RWPE2 (cell line): ENCODE measurements at regions not wholly inside any gene's neighbourhood (a gene's known extent, or its start where the extent isn't known, plus 50 kb on each side); places are given as distances from the start of the nearest gene placed in this dataset.

Experiments
- ATAC-seq: fragments of 200-7000 bp; cut with Tn5 transposase; 3 replicates; pipeline ENCODE4 v1.9.1; 2021; ENCODE audit warnings: low read depth
- DNase-seq: peaks from one replicate; pipeline ENCODE4 v3.0.0-alpha.2; 2020; ENCODE audit warnings: low spot score
- H3K27ac ChIP-seq: fragments of 450-650 bp; 2 replicates; pipeline ENCODE4 v1.5.1; 2017; ENCODE audit warnings: mild to moderate bottlenecking; ENCODE audit not compliant: poor library complexity, severe bottlenecking
- H3K27me3 ChIP-seq: fragments of 250-450 bp; sonication (Bioruptor Pico); 2 replicates; pipeline ENCODE4 v1.5.1; 2021; ENCODE audit warnings: mild to moderate bottlenecking, moderate library complexity; ENCODE audit not compliant: insufficient read depth, poor library complexity, severe bottlenecking
- H3K36me3 ChIP-seq: fragments of 250-450 bp; sonication (Bioruptor Pico); 2 replicates; pipeline ENCODE4 v1.5.1; 2020; ENCODE audit warnings: low read depth, mild to moderate bottlenecking, moderate library complexity
- H3K4me1 ChIP-seq: fragments of 250-450 bp; sonication (Bioruptor Pico); 2 replicates; pipeline ENCODE4 v1.5.1; 2021; ENCODE audit warnings: mild to moderate bottlenecking, moderate library complexity; ENCODE audit not compliant: insufficient read depth, poor library complexity, severe bottlenecking
- H3K4me3 ChIP-seq: fragments of 250-450 bp; sonication (Bioruptor Pico); 2 replicates; pipeline ENCODE4 v1.5.1; 2021; ENCODE audit warnings: mild to moderate bottlenecking, moderate library complexity; ENCODE audit not compliant: severe bottlenecking
- H3K9me3 ChIP-seq: fragments of 250-450 bp; sonication (Bioruptor Pico); 2 replicates; pipeline ENCODE4 v1.5.1; 2021; ENCODE audit warnings: mild to moderate bottlenecking, moderate library complexity; ENCODE audit not compliant: severe bottlenecking
- CTCF ChIP-seq: fragments of 450-650 bp; IDR thresholded peaks from one replicate; pipeline ENCODE4 v1.5.1; 2017; ENCODE audit warnings: mild to moderate bottlenecking, moderate library complexity; ENCODE audit not compliant: poor library complexity, severe bottlenecking

DNA sequence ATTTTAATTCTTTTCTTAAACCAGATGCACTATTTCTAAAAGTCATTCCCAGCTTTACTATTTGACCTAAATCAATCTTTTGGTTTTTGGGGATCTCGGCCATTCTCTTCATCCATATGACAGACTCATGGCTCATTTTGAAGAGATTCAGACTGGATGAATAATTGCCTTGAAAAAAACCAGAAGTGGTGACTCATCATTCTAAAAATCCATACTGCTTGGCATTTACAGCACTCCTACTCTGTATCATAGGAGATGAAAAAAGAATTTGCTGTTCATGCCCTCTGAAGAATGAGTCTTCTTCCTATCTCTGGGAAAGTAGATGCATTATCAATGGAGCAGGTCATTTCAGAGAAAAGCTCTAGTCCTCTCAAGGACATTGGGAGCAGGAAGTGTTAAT lies 220.5 kb upstream of the RPS6KA3 start:
- Histone ChIP-seq H3K27me3 (no peaks in the 10 kb centered on the region), H3K9me3 (no peaks in the 10 kb centered on the region), H3K27ac (no peak overlapping the region), H3K36me3 (no peaks in the 10 kb centered on the region), H3K4me1 (no peaks in the 10 kb centered on the region), H3K4me3 (no peak overlapping the region)
- no peak for DNase-seq
- ATAC-seq: peak; percentile 65; the same call in 2 of the 3 replicates
- TF ChIP-seq CTCF: no peak

DNA sequence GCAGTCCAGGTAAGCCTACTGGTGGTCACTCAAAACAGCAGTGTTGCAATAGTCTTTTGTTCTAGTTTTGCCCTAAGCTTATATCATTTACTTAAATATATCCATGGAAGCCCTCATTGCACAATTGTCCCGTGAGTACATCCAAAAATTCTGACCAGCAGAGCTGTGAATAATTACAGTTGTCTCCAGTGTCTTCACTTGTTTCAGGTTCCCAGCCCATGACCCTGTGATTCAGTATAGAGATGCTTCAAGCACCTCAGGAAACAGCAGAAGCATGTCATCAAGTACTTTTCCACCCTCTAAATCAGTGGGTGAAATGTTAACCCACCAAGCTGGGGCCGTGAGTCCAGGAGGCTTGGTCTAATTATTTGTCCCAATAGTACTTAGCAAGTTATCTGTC lies 214.9 kb upstream of the RPS6KA3 start:
- no peak for ATAC-seq
- H3K27me3 ChIP-seq: no peaks in the 10 kb centered on the region

DNA sequence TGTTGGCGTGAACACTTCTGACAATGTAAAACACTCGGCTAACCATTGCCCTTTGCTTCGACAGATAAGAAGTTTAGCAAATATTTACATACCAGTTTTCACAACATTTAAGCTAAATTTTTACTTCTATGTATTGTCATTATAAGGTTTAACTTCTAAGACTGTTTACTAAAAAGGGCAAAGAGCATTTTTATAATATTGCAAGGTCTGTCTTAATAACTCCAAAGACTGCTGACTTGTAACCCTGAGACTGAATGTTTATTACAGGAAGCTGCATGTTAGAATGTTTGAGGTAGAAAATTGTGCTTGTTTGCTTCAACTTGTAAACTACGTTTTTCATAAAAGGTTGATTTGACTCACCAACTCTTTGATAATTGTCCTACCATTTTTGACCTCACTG lies 213.2 kb upstream of the RPS6KA3 start:
- ATAC-seq: no peak
- Histone ChIP-seq H3K4me1 (no peaks in the 10 kb centered on the region), H3K36me3 (no peaks in the 10 kb centered on the region), H3K27me3 (no peaks in the 10 kb centered on the region), H3K9me3 (no peaks in the 10 kb centered on the region), H3K4me3 (no peak overlapping the region), H3K27ac (no peak overlapping the region)
- DNase-seq: no peak
- TF ChIP-seq CTCF: no peak

More for the DNA sequence above, 214.9 kb upstream of the RPS6KA3 start:
- H3K36me3 ChIP-seq: no peaks in the 10 kb centered on the region
- H3K9me3 ChIP-seq: no peaks in the 10 kb centered on the region
- DNase-seq: no peak
- no peak overlapping the region for H3K27ac ChIP-seq
- H3K4me1 ChIP-seq: no peaks in the 10 kb centered on the region
- TF ChIP-seq CTCF: no peak
- no peak overlapping the region for H3K4me3 ChIP-seq

DNA sequence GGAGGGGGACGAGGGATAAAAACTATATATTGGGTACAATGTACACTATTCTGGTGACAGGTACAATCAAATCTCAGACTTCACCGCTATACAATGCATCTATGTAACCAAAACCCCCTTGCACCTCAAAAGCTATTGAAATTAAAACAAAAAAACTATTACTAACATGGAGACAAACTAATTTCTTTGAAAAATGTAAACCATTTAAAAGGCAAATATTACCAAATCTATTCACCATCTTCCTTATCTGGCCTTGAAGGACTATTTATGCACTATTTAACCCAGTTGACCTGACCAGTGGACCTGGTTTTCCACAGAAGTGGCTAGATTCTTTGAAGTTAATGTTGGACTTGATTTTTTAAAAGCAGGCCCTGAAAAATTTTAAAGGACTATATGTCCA lies 212.3 kb upstream of the RPS6KA3 start:
- no peaks in the 10 kb centered on the region for H3K36me3 ChIP-seq

More for the DNA sequence above, 212.3 kb upstream of the RPS6KA3 start:
- ATAC-seq (no peak), DNase-seq (no peak)
- no peaks in the 10 kb centered on the region for H3K9me3 ChIP-seq
- no peaks in the 10 kb centered on the region for H3K27me3 ChIP-seq
- no peaks in the 10 kb centered on the region for H3K4me1 ChIP-seq
- no peak for TF ChIP-seq CTCF
- no peak overlapping the region for H3K4me3 ChIP-seq
- H3K27ac ChIP-seq: no peak overlapping the region
